T-helper 1 cell (primary cell): ENCODE measurements at regions not wholly inside any gene's neighbourhood (a gene's known extent, or its start where the extent isn't known, plus 50 kb on each side); places are given as distances from the start of the nearest gene placed in this dataset.
"Not testable (repeated sequence)": the region's sequence is repeated elsewhere in the genome, so short reads cannot be mapped to it uniquely, and the experiment has no call there.

ENCODE experiments used
- DNase-seq, 5 donors: peaks; one replicate each; pipeline ENCODE4 v3.0.0-alpha.2; 2012 to 2020

- DNase-seq, result no peak
Measured at GRCh38 chr2:77578354-77578753, 56.2 kb upstream of the LRRTM4 start.

GRCh38 chr2:77579076-77579769 lies 57.0 kb upstream of the LRRTM4 start:
- no peak for DNase-seq

- no peak for DNase-seq
Measured at GRCh38 chr2:77588438-77588837, 66.3 kb upstream of the LRRTM4 start.

- no peak for DNase-seq
Measured at GRCh38 chr2:77590298-77590917, 68.2 kb upstream of the LRRTM4 start.

DNA sequence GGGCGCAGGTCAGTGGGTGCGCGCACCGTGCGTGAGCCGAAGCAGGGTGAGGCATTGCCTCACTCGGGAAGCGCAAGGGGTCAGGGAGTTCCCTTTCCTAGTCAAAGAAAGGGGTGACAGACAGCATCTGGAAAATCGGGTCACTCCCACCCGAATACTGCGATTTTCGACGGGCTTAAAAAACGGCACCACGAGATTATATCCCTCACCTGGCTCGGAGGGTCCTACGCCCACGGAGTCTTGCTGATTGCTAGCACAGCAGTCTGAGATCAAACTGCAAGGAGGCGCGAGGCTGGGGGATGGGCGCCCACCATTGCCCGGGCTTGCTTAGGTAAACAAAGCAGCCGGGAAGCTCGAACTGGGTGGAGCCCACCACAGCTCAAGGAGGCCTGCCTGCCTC lies 70.8 kb upstream of the LRRTM4 start:
- DNase-seq, result not testable (repeated sequence)

GRCh38 chr2:77602771-77603170 lies 80.6 kb upstream of the LRRTM4 start:
- no peak for DNase-seq

DNA sequence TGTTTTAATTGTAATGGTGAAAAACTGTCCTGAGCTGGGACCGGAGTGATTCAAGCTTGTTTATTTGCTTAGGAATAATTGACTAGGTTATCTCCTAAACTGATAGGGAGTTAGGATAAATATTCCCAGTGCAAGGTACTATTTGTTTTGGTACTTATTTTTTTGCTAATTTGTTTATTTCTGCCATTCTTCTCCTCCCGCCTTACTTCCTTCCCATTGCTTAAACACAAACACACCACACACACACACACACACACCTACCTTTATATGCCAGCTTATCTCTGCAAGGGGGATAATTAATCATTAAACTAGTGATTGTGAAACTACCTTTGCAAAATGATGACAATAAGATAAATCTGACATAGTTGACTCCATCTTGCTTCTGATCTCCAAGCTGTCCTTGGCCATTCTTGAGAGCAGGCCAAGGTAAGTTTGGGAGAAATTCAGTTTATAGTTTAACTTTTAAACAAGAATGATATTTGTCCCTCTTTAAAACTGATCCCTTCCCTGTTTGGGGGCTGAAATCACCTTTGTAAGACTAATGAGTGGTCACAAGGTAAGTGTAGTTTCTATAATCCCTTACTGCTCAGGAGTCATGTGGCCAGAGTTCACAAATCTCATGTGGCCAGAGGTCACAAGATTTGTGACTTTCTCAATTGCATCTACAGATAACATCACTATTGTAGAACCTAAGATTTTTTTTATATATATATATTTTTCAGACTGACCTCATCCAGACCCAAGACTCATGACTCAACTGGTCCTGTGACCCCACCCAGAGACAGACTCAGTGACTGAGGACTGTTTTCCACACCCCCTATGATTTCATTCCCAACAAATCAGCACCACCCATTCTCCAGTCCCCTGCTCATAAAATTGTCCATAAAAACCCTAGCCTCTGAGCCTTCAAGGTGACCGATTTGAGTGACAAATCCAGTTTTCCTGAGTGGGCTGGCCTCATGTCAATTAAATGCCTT lies 83.1 kb upstream of the LRRTM4 start:
- DNase-seq, result no peak

DNA sequence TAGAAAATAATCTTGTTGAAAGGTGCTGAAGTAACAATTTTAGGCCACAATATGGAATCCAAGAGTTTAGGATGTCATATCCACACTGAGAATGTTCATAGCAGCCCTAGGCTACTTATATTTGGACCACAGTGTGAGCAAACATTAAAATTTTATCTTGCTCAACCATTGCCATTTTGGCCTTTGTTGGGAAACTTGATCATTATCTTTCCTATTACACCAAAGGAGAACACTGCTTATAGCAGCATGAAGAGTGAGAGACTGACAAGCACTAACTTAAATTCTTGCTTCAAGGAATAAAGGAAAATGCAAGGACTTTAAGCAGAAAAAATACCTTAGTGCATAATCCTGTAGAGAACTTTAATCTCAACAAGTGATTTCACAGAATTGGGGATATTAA lies 86.3 kb upstream of the LRRTM4 start:
- no peak for DNase-seq

DNA sequence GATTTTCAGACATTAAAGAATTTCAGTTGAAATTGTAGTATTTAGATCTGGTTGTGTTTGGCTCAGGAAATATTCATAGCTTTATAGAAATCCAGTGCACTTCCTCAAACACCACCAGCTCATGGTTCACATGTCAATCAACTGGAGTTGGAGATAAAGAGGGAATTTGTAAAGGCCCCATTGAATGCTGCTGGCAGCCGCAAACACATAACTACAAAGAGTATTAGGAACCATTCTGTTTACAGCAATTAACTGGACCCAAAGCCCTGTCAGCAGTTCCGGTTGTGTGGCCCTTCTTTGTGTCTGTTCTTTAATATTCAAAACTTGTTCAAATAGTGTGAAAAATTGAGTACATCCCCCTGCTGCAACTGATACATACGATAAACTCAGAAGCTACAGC lies 107.4 kb upstream of the LRRTM4 start:
- DNase-seq, result no peak

DNA sequence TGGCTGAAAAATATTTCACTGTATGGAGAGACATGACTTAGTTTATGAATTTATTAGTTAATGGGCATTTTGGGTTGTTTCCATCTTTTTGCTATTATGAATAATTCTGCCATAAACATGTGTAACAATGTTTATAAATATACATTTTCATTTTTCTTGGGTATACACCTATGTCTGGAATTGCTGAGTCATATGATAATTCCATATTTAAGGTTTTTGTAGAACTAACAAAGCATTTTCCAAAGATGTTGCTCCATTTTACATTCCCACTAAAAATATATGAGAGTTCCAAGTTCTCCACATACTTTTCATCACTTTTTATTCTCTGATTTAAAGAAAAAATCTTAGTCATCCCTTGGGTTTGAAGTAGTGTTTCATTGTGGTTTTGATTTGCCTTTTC lies 108.8 kb upstream of the LRRTM4 start:
- no peak for DNase-seq

- no peak for DNase-seq
Measured at GRCh38 chr2:77633601-77634000, 111.4 kb upstream of the LRRTM4 start.

- no peak for DNase-seq
Measured at GRCh38 chr2:77640924-77641323, 118.7 kb upstream of the LRRTM4 start.

- DNase-seq, result no peak
Measured at GRCh38 chr2:77642339-77642738, 120.2 kb upstream of the LRRTM4 start.

- no peak for DNase-seq
Measured at GRCh38 chr2:77649856-77650255, 127.7 kb upstream of the LRRTM4 start.

DNA sequence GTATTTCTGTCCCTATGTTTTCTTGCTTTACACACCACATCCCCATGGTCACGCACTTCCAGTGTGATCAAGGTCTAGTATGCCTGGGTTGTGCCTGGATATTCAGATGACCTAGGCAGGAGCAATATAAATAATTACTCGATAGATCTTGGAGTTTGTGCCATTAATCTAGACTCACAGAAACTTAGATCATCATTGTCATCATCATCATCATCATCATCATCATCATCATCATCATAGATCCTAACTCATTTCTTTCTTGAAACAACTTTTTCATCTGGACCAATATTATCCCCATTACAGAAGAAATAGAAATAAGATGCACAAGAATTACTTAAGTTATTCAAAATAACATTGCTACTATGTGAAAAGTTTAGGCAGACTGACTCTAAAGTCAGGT lies 130.3 kb upstream of the LRRTM4 start:
- DNase-seq, result no peak

DNA sequence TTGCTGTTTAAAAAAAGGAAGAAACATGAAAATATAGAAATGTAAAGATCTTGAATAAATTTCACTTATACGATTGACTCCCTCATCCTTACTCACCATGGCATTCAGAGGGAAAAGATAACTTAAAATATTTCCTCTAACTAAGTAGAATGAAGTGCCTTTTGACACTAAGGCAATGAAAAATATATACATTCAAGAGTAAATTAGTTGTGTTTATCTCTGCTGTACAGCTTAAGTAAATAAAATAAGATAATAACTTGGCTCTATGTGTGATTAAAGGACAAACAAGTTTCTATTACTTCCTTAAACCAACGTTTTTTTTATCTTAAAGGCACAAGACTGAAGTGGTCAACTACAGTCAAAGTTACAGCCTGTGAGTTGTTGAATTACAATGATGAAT lies 142.3 kb upstream of the LRRTM4 start:
- no peak for DNase-seq

DNA sequence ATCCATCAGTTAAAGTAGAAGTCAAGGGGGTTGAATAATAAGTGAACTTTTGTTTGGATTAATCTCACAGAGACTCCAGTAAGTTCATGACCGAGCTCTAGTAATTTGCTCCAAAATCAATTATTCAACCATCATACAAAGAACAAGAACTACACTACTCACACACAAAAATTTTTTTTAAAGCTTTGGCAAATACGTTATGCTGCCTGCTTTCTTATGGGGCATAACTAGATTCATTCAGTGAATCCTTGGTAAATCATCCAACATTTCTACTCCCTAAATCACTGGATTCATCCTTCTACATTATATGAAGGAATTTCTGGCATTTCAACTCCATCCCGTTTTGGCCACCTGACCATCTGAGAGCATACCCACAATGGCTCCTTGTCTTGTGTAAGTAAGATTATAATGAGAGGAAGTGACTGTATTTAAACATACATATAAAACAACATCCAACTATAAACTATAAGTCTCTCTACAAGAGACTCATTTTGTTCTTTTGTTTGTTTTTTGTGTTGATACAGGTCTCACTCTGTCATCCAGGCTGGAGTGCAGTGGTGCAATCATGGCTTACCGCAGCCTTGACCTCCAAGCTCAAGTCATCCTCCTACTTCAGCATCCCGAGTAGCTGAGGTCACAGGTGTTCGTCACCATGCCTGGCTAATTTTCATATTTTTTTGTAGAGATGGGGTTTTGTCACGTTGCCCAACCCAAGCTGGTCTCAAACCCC lies 144.2 kb upstream of the LRRTM4 start:
- DNase-seq, result no peak

DNA sequence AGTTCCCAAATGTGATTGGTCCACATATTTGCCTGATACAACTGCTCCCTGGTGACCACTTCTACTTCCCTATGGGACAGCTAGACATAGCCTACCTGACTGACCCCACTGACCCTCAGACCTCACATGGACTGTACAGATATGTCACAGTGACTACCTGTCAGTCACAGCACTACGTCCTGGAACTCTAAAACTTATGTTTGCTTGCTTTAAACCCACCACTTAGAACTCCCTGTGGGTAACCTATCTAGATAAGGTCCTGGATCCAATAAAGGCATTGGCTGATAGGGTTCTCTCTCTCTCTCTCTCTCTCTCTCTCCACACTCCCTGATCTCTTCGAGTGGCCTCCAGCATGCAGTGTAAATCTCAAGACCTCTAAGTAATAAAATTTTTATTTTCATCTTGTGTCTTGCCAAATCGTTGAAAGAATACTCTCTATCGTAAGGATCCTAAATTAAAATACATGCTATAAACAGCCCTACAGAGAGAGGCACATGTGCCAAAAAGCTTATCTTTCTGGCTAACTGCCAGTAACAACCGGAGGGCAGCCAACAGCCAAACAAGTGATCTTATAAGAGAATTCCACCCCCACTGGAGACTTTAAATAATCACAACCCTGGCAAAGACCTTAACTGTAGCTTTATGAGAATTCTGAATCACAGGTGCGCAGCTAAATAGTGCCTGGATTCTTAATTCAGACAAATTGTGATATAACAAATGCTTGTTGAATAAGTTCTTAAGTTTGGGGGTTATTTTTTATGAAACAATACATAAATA lies 162.6 kb upstream of the LRRTM4 start:
- not testable (repeated sequence) for DNase-seq

DNA sequence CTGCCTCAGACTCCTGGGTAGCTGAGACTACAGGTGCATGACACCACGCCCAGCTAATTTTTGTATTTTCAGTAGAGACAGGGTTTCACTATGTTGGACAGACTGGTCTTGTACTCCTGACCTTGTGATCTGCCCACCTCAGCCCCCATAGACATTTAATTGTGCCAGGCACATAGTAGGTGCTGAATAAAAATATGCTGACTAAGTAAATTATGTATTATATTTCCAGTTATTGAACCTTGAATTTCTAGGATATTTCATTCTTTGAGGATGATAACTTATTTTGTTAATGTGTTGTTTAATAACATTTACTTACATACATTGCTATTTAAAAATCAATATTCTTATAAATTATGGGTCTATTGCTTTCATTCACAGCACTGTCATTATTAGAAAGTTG lies 190.4 kb upstream of the LRRTM4 start:
- no peak for DNase-seq

- no peak for DNase-seq
Measured at GRCh38 chr2:77713412-77713811, 191.2 kb upstream of the LRRTM4 start.

DNA sequence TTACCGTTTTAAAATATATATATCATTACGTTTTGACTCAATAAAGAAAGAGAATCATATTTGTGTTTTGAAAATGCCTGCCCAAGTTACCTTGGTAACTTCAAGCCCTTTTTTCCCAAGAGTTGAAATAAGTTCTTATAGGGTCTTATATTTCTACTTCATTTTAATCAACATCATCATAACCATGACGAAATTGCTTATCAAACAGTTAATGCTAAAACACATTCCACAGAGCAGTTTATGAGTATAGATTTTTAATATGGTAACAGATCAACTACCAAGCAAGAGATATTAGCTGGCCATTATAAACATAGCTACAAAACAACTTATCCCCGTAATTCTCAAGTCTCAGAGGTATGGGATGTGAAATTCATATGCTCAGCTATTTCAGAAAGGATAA lies 197.9 kb upstream of the LRRTM4 start:
- DNase-seq, result no peak

- no peak for DNase-seq
Measured at GRCh38 chr2:77721593-77721992, 199.4 kb upstream of the LRRTM4 start.
